Osteoblast (primary cell): ENCODE measurements at regions not wholly inside any gene's neighbourhood (a gene's known extent, or its start where the extent isn't known, plus 50 kb on each side); places are given as distances from the start of the nearest gene placed in this dataset.

Experiments
- DNase-seq: peaks from one replicate; pipeline ENCODE4 v3.0.0; 2011; ENCODE audit warnings: low spot score, mixed read lengths; ENCODE audit not compliant: insufficient read length; ENCODE audit errors: missing footprints
- H2AFZ ChIP-seq: 2 replicates; pipeline ENCODE4 v1.6.0; 2011; ENCODE audit warnings: mild to moderate bottlenecking, low read length
- H3K27ac ChIP-seq: 2 replicates; pipeline ENCODE4 v1.5.1; 2011; ENCODE audit warnings: mild to moderate bottlenecking, low read depth, low read length, moderate library complexity
- H3K27me3 ChIP-seq: 2 replicates; pipeline ENCODE4 v1.6.0; 2012; ENCODE audit warnings: mild to moderate bottlenecking, control low read depth, inconsistent platforms, low read length, moderate library complexity; ENCODE audit not compliant: insufficient read depth
- H3K36me3 ChIP-seq: 2 replicates; pipeline ENCODE4 v1.5.1; 2011; ENCODE audit warnings: mild to moderate bottlenecking, low read length, control low read depth, moderate library complexity; ENCODE audit not compliant: insufficient read depth
- H3K4me1 ChIP-seq: 2 replicates; pipeline ENCODE4 v1.5.1; 2011; ENCODE audit warnings: mild to moderate bottlenecking, low read length, control low read depth, moderate library complexity; ENCODE audit not compliant: insufficient read depth
- H3K4me2 ChIP-seq: 2 replicates; pipeline ENCODE4 v1.6.0; 2011; ENCODE audit warnings: mild to moderate bottlenecking, low read length; ENCODE audit not compliant: insufficient read depth
- H3K4me3 ChIP-seq: fragments of 200-600 bp; sonication (generic); 3 replicates; pipeline ENCODE4 v1.5.1; 2012; ENCODE audit warnings: mild to moderate bottlenecking, low read length, inconsistent platforms; ENCODE audit not compliant: insufficient read depth
- H3K79me2 ChIP-seq: 2 replicates; pipeline ENCODE4 v1.6.0; 2012; ENCODE audit warnings: mild to moderate bottlenecking, low read length, control low read depth, inconsistent platforms; ENCODE audit not compliant: insufficient read depth
- H3K9me3 ChIP-seq: 2 replicates; pipeline ENCODE4 v1.5.1; 2011; ENCODE audit warnings: low read depth, low read length, control low read depth
- H4K20me1 ChIP-seq: 2 replicates; pipeline ENCODE4 v1.6.0; 2012; ENCODE audit warnings: mild to moderate bottlenecking, low read length, control low read depth; ENCODE audit not compliant: insufficient read depth
- CTCF ChIP-seq: IDR thresholded peaks from 2 replicates; pipeline ENCODE4 v1.5.1; 2011; ENCODE audit warnings: mild to moderate bottlenecking, low read depth, low read length, moderate library complexity; ENCODE audit errors: extremely low read depth

GRCh38 chr6:164561656-164562055 is 747.7 kb downstream of the C6orf118 start:
- H3K36me3 ChIP-seq: no peaks in the 10 kb centered on the region
- no peak overlapping the region for H2AFZ ChIP-seq
- no peaks in the 10 kb centered on the region for H4K20me1 ChIP-seq
- peaks cover 2% of the 10 kb centered on the region for H3K9me3 ChIP-seq
- no peak overlapping the region for H3K4me3 ChIP-seq
- no peaks in the 10 kb centered on the region for H3K79me2 ChIP-seq
- no peak overlapping the region for H3K27ac ChIP-seq
- TF ChIP-seq CTCF: no peak
- H3K27me3 ChIP-seq: no peaks in the 10 kb centered on the region
- no peak for DNase-seq
- H3K4me1 ChIP-seq: no peaks in the 10 kb centered on the region
- no peak overlapping the region for H3K4me2 ChIP-seq

GRCh38 chr6:164554700-164555476 is 754.5 kb downstream of the C6orf118 start:
- Histone ChIP-seq H3K4me2 (no peak overlapping the region), H3K27me3 (no peaks in the 10 kb centered on the region), H3K4me1 (no peaks in the 10 kb centered on the region), H3K27ac (no peak overlapping the region), H4K20me1 (no peaks in the 10 kb centered on the region), H3K36me3 (no peaks in the 10 kb centered on the region), H3K79me2 (no peaks in the 10 kb centered on the region), H3K9me3 (no peaks in the 10 kb centered on the region), H3K4me3 (no peak overlapping the region), H2AFZ (no peak overlapping the region)
- no peak for DNase-seq
- TF ChIP-seq CTCF: no peak

GRCh38 chr6:164554226-164554625 is 755.2 kb downstream of the C6orf118 start:
- no peak for TF ChIP-seq CTCF
- H4K20me1 ChIP-seq: no peaks in the 10 kb centered on the region
- no peak overlapping the region for H3K4me3 ChIP-seq
- H3K9me3 ChIP-seq: no peaks in the 10 kb centered on the region
- H2AFZ ChIP-seq: no peak overlapping the region
- H3K4me2 ChIP-seq: no peak overlapping the region
- no peaks in the 10 kb centered on the region for H3K27me3 ChIP-seq
- no peaks in the 10 kb centered on the region for H3K36me3 ChIP-seq
- no peaks in the 10 kb centered on the region for H3K4me1 ChIP-seq
- no peak for DNase-seq
- no peaks in the 10 kb centered on the region for H3K79me2 ChIP-seq
- H3K27ac ChIP-seq: no peak overlapping the region

GRCh38 chr6:164551706-164552105 is 757.7 kb downstream of the C6orf118 start:
- Histone ChIP-seq H3K4me1 (no peaks in the 10 kb centered on the region), H3K4me3 (no peak overlapping the region), H3K27me3 (no peaks in the 10 kb centered on the region), H3K4me2 (no peak overlapping the region), H3K79me2 (no peaks in the 10 kb centered on the region), H3K36me3 (no peaks in the 10 kb centered on the region), H2AFZ (no peak overlapping the region), H4K20me1 (no peaks in the 10 kb centered on the region), H3K27ac (no peak overlapping the region), H3K9me3 (no peaks in the 10 kb centered on the region)
- TF ChIP-seq CTCF: no peak
- no peak for DNase-seq
